Thoracic aorta (tissue), 2 donors: ENCODE measurements at regions not wholly inside any gene's neighbourhood (a gene's known extent, or its start where the extent isn't known, plus 50 kb on each side); places are given as distances from the start of the nearest gene placed in this dataset.

Experiments
- ATAC-seq: fragments of 150-250 bp; one replicate; pipeline ENCODE4 v1.8.0; 2017; ENCODE audit warnings: low read depth; ENCODE audit not compliant: insufficient number of reproducible peaks, low FRiP score
- DNase-seq: peaks from one replicate; pipeline ENCODE4 v3.0.0-alpha.2; 2020; ENCODE audit warnings: low spot score
- H3K27ac ChIP-seq, 2 donors: fragments of 200-600 bp; sonication (generic); 1 replicate in 1 of 2; 2 replicates in 1 of 2; pipeline ENCODE4 v1.5.1; 2016; ENCODE audit warnings: mild to moderate bottlenecking in 2 of 2, moderate library complexity in 2 of 2
- H3K27me3 ChIP-seq: fragments of 200-600 bp; sonication (generic); replicated peaks from 2 replicates; pipeline ENCODE4 v1.6.0; 2016; ENCODE audit warnings: mild to moderate bottlenecking; ENCODE audit not compliant: insufficient read depth
- H3K36me3 ChIP-seq: fragments of 200-600 bp; sonication (generic); one replicate; pipeline ENCODE4 v1.5.1; 2016
- H3K4me1 ChIP-seq, 2 donors: fragments of 200-600 bp; sonication (generic); 1 replicate in 1 of 2; 2 replicates in 1 of 2; pipeline versions ENCODE4 v1.5.1 to v1.6.0; 2016; ENCODE audit warnings: low read depth in 2 of 2, mild to moderate bottlenecking in 1 of 2; ENCODE audit not compliant: control insufficient read depth in 1 of 2
- H3K4me3 ChIP-seq: fragments of 200-600 bp; sonication (generic); 2 replicates; pipeline ENCODE4 v1.5.1; 2016; ENCODE audit warnings: mild to moderate bottlenecking
- H3K9me3 ChIP-seq: fragments of 200-600 bp; sonication (generic); 2 replicates; pipeline ENCODE4 v1.5.1; 2016
- CTCF ChIP-seq: fragments of 200-600 bp; sonication (generic); IDR thresholded peaks from one replicate; pipeline ENCODE4 v1.5.1; 2019; ENCODE audit warnings: antibody characterized with exemption

GRCh38 chr7:155190688-155191087, 107.0 kb upstream of the INSIG1 start:
- no peaks in the 10 kb centered on the region for H3K4me1 ChIP-seq
- peak; percentile 92 for TF ChIP-seq CTCF
- H3K27me3 ChIP-seq = no peaks in the 10 kb centered on the region
- DNase-seq = no peak
- H3K4me3 ChIP-seq = no peak overlapping the region
- no peak for ATAC-seq
- peaks cover 5% of the 10 kb centered on the region for H3K9me3 ChIP-seq
- no peak overlapping the region for H3K27ac ChIP-seq
- no peaks in the 10 kb centered on the region for H3K36me3 ChIP-seq

- H3K27me3 ChIP-seq = no peaks in the 10 kb centered on the region
- ATAC-seq (no peak), DNase-seq (no peak)
These were observed 106.5 kb upstream of the INSIG1 start for GRCh38 chr7:155191137-155191536.

DNA sequence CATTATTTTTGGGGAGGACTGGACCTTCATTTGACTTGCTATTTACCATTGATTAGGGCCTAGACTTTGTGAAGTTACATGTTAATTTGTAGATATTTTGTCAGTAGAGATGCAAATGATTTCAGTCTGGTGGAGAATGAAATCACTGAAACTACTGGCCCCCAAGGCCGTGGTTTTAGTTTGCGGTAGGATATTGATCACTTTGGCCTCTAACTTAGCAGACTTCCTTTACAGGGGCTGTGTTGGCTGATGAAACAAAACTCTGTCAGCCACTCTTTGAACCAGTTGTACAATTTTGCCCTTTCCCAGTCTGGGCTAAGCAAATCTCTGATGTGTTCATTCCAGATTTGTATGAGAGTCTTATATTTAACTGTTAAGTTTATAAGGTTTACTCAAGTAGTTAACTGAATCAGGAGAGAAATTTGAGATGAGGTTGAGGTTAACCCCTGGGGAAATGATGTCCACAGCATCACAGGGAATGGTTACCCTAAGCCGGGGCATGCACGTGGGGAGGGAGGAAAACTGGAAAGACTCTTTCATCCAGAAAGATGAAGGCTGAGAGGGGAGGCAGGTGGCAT, 105.7 kb upstream of the INSIG1 start:
- DNase-seq = no peak
- Histone ChIP-seq H3K27me3 (no peaks in the 10 kb centered on the region), H3K4me3 (no peak overlapping the region), H3K4me1 (no peaks in the 10 kb centered on the region), H3K36me3 (no peaks in the 10 kb centered on the region), H3K27ac (no peak overlapping the region), H3K9me3 (no peaks in the 10 kb centered on the region)
- TF ChIP-seq CTCF = no peak
- ATAC-seq = no peak

More at GRCh38 chr7:155191137-155191536, 106.5 kb upstream of the INSIG1 start:
- H3K36me3 ChIP-seq = no peaks in the 10 kb centered on the region
- H3K4me3 ChIP-seq = no peak overlapping the region
- H3K9me3 ChIP-seq = peaks cover under 1% of the 10 kb centered on the region
- H3K4me1 ChIP-seq = no peaks in the 10 kb centered on the region
- no peak overlapping the region for H3K27ac ChIP-seq
- no peak for TF ChIP-seq CTCF

DNA sequence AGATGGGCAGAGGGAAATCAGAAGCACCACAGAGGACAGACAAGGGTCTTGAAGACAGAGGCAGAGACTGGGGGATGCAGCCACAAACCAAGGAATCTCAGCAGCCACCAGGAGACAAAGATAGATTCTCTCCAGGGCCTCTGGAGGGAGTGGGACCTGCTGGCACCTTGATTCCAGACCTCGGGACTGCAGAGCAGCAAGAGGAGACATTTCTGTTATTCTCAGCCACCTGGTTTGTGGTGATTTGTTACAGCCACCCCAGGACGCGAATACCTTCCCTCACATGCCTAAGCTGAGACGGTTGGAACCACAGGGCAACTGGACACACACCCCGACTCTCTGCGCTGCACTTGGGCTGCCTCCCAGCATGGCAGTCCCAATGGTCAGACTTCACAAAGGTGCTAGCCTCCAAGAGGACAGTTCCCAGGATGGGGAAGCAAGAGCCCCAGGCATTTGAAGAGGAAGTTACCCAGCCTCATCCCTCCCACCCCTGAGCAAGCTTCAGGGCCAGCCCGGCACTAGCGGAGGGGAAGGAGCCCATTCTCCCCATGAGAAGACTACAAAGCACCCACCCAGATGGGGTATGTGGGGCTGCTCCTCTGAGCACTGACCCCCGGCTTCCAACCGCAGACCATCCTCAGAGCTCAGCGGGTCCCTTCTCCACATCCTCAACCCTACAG, 104.6 kb upstream of the INSIG1 start:
- H3K27me3 ChIP-seq = no peaks in the 10 kb centered on the region
- no peaks in the 10 kb centered on the region for H3K4me1 ChIP-seq
- ATAC-seq (no peak), DNase-seq (no peak)
- no peak overlapping the region for H3K4me3 ChIP-seq
- no peaks in the 10 kb centered on the region for H3K36me3 ChIP-seq
- H3K9me3 ChIP-seq = no peaks in the 10 kb centered on the region
- no peak overlapping the region for H3K27ac ChIP-seq
- TF ChIP-seq CTCF = no peak

- H3K9me3 ChIP-seq = no peaks in the 10 kb centered on the region
- TF ChIP-seq CTCF = no peak
- H3K27me3 ChIP-seq = no peaks in the 10 kb centered on the region
- ATAC-seq (no peak), DNase-seq (no peak)
- no peaks in the 10 kb centered on the region for H3K4me1 ChIP-seq
- H3K4me3 ChIP-seq = no peak overlapping the region
- no peaks in the 10 kb centered on the region for H3K36me3 ChIP-seq
- no peak overlapping the region for H3K27ac ChIP-seq
These were observed 104.0 kb upstream of the INSIG1 start for GRCh38 chr7:155193716-155194115.
